Stimulated activated CD4-positive, alpha-beta T cell treated with anti-CD3 and anti-CD28 coated beads, Interleukin-1b, Interleukin-23, amount 100 ng/mL, for 48 hours (primary cell): ENCODE measurements at regions not wholly inside any gene's neighbourhood (a gene's known extent, or its start where the extent isn't known, plus 50 kb on each side); places are given as distances from the start of the nearest gene placed in this dataset.
"Not testable (repeated sequence)": the region's sequence is repeated elsewhere in the genome, so short reads cannot be mapped to it uniquely, and the experiment has no call there.

ENCODE experiments used
- DNase-seq: peaks from one replicate; pipeline ENCODE4 v3.0.0-alpha.2; 2020

- DNase-seq: no peak
These were observed 155.4 kb upstream of the FAM241A start for GRCh38 chr4:111989817-111990216.

DNA sequence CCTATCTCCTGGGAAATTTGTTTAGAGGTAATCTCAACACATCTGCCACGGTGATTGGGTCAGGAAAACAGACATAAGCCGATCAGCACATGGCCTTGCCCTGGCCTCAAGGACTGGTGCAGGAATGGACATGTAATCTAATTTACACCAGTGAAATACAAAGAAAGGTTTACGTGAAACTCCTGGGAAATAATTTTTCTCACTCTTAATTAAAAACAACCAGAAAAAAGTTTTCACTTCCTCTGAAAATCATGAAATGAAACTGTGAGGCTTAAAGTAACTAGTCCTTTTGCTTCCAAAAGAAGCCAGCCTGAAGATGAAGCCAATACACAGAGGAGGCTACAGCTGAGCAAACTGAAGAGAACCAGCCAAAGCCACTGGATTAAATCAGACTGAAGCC, 154.1 kb upstream of the FAM241A start:
- no peak for DNase-seq

DNA sequence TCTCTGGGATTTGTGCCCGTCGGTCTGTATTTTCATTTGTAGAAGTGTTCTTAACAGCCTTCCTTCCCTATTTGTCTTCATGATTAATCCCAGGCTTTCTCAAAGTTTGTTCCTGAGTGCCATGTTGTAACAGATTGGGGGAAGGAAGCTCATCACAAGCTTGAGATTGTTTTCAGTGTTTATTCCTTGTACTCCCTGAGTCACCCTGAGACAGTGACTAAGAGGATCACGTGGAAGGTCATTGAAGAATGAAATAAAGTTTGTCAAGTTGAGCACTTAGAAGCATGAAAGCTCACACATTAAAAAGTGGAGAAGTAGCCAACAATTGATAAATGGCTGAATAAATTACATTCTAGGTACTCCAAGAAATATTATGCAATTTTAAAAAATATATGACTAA, 153.5 kb upstream of the FAM241A start:
- no peak for DNase-seq

DNA sequence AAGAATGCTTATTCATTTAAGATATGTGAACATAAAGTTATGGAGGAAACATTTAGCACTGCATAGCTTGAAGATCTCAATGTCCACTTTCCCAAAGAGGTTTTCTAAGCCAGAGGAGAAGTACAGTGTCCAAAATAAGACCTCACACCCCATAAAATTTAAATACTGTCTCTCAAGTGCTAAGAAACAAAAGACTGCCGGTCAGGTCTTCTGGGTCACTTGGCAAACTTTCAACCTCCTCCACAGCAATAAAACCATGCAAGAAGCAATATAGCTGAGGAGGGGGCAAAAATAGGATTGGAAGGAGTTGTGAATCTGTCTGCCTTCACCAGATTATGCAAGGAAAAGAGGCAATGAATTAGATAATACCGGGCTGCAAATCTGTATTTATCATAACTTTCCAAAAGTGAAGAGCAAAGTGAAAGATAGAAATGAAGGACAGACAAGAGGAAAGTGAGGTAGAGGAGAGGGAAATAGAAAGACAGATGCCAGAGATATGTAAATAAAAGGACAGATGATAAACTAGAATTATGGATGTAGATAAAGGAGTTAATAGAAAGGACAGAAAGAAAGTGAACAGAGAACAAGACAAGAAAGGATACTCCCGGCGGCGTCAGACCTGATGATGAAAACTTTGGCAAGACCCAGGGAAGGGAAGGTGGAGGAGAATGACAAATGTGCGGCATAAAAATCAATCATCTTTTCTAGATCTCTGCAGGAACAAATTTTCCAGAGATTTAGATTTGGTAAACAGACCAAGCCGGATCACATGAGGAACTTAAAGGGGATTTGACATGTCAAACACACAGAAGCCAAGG, 152.7 kb upstream of the FAM241A start:
- no peak for DNase-seq

DNA sequence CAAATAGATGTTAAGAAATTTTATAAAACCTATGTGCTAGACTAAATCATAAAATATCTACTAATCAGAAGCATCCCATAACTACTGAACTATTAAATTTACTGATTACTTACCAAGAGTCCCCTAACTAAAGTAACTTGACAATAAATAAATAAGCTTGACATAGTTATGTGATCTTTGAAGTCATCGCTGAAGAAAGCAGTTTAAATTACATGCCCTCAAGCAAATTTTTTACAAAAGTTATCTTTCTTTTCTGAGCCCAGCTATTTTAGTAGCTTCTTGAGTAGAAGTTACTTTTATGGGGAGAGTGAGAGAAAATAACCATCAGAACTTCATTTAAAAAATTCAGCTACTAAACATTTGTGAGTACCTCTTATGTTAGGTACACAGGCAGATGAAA, 150.9 kb upstream of the FAM241A start:
- DNase-seq: no peak

- no peak for DNase-seq
These were observed 147.5 kb upstream of the FAM241A start for GRCh38 chr4:111997785-111998184.

DNA sequence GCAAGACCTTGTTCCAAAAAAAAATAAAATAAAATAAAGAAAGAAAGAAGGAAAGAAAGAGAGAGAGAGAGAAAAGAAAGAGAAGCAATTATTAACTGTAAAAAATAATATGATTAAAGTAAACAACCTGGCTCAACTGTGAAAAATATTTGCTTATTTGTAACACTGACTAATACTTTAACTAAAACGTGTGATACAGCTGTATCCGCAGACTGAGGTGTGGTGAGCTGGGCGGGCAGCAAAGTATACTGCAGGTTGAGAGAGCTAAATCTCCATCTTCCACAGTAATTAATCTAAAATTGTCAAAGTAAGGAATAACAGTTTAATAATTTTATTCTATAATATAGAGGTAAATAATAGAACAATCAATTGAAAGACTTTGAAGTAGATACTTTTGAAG, 145.5 kb upstream of the FAM241A start:
- DNase-seq: no peak

DNA sequence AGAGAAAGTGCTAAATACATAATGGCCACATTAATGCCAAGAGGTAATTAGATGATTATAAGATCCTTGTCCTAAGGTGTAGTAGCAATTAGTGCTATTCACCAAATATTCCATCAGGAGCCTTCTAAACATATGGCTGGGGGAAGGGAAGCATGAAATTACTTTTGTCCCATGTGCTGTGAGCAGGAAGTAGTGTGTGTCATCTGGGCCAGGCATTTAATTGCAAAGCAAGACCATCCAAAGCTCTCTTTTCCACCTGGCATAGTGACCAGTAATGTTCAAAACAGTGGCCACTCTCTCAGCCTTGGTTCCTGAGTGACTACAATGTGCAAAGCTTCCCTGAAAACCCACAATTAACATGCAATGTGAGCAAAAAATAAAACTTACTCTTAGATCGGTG, 144.2 kb upstream of the FAM241A start:
- DNase-seq: no peak

DNA sequence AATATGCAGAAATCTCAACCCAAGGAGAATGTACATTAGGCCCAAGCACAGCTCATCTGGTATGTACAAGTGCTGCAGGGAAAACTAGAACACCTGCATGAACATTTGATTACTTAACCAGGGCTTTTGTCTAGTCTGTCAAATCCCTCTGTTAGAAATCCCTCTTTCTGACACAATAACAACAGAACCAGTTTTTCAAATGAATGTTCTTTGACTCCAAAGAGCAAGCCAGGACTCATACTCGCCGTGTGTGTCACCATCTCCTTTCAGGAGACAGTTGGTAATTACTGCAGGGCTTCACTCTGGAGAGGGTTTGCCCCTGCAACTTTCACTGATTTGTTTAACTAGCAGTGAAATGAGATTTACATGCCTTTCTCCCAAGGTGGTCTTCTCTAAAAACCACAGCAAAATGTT, 143.0 kb upstream of the FAM241A start:
- DNase-seq: no peak

GRCh38 chr4:112003231-112003907, 141.9 kb upstream of the FAM241A start:
- DNase-seq: no peak

GRCh38 chr4:112005027-112005426, 140.2 kb upstream of the FAM241A start:
- no peak for DNase-seq

GRCh38 chr4:112007391-112007790, 137.9 kb upstream of the FAM241A start:
- DNase-seq: no peak

GRCh38 chr4:112015960-112016359, 129.3 kb upstream of the FAM241A start:
- DNase-seq: no peak

- DNase-seq: no peak
These were observed 121.8 kb upstream of the FAM241A start for GRCh38 chr4:112023402-112023950.

- DNase-seq: no peak
These were observed 119.2 kb upstream of the FAM241A start for GRCh38 chr4:112026058-112026457.

DNA sequence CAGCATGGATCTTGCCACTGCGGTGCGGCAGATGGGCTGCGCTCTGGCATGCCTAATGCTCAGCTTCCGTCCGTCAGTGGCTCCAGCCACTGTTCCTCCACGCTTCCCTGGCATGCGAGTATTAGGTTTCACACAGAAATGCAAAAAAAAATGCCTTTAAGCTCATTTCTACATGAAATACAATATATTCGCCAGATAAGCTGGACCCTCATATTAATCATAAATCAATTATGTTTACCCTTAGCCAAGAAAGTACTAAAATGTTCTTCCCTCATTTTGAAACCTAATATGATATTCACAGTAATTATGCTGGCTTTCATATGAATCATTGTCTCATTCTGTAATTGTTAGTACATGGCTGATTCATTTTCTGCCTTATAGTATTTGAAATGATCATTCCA, 115.5 kb upstream of the FAM241A start:
- no peak for DNase-seq

DNA sequence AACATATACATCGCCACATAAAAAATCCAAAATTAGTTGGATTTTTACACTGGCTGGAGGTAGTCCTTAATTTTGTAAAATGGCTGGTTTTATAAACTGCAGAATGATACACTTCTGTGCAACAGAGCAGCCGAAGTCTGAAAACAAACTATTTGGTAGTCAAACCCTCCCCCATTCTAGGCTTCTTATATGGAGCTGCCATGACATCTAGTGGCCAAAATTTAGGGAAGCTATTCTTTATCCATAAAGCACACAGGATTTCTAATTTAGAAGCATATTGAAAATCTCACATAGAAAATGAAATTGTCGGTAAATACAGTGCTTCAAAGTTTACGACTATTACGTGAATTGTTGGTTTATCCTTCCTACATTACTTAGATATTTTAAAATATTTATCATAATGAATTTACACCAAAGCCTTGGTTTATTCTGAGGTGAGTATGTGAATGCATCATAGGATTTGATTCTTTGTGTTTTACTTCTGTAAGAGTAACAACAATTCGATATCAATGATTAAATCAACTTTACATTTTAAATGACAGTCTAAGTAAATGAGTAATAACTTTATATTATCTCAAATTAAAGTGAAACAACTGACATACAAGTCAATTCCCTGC, 113.4 kb upstream of the FAM241A start:
- DNase-seq: no peak

GRCh38 chr4:112036886-112037285, 108.4 kb upstream of the FAM241A start:
- DNase-seq: no peak

DNA sequence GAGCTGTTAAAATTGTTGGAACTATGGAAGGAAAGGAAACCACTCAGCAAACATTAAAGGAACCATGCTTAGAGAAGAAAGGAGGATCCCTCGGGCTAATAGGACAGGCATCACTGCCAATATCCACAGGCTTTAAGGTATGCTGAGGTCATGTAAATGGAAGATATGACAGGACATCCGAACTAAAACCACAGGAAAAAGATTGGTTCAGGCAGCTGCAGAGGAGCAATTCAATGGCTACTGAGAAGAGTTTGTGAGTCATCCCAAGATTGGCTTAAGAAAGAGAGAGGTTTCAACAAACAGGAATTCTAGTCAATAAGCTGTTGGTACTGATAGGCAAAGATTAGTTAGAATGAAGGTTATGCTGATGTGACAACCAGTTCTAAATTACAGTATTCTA, 106.4 kb upstream of the FAM241A start:
- no peak for DNase-seq

DNA sequence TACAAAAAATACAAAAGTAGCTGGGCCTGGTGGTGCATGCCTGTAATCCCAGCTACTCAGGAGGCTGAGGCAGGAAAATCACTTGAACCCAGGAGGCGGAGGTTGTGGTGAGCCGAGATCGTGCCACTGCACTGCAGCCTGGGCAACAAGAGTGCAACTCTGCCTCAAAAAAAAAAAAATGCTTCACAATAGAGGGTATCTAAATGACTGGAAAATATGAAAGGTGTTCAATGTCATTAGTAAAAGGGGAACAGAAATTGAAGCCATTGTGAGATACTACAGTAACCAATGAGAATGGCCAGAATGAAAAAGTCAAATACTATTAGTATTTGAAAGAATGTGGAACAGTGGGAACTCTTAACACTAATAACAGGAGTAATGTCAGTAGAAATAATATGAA, 96.1 kb upstream of the FAM241A start:
- not testable (repeated sequence) for DNase-seq

DNA sequence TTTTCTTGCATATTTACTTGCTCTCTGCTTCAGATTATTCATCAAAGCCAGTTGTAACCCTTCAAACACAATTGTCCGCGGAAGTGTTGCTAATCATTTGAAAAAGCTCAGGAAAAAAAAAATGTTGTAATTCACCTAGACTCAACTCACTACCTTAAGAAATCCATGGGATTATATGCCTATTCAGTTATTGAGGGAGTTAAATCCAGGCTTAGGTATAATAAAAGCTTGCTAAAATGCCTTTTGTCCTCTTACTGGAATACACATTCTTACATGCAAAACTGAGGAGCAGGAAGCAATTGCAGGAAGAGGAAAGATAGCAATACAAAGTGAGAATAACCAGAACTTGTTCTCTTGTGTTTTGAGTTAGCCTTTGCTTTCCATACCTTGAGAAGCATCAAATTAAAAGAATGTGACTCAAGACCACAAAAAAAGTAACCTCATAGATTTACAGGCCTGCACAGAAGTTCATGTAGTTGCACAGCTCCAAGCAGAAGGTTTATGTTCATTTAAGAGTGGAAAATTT, 91.4 kb upstream of the FAM241A start:
- no peak for DNase-seq

DNA sequence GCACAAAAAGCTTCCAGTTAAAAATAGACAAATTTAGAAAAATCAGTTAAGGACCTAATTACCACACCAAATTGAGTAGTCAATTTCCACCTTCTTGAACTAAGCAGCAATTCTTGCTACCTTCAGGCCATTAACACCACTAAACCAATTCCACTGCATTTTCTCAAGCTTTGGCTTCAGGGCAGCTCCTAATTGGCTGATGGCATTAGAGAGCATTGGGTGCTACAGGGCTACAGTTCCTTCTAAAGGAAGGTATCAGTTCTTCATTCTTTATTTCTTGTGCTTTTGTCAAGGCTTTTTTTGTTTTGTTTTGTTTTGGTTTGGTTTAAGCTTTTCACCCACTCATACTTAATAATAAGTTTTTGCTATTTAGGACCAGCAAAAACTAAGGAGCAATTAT, 90.2 kb upstream of the FAM241A start:
- DNase-seq: no peak

DNA sequence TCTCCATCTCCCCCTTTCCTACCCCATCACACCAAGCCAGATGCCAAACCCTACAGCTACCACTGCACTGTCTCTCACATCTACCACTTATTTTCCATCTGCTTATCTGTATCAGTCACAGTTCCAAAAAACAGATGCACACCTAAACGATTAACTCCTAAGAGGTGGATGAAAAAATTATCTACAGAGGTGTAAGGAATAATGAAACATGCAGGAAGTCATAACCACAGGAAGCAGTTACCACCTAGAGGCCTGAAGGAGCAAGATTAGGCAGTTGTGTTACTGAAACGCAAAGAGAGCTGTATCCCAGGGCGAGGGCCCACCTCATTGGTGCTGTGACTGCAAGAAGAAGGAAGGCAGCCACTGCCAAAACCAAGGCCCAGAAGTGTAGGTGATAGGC, 87.8 kb upstream of the FAM241A start:
- no peak for DNase-seq

GRCh38 chr4:112058433-112058832, 86.8 kb upstream of the FAM241A start:
- DNase-seq: no peak
